ENCODE measurements at regions not wholly inside any gene's neighbourhood (a gene's known extent, or its start where the extent isn't known, plus 50 kb on each side); places are given as distances from the start of the nearest gene placed in this dataset.

DNA sequence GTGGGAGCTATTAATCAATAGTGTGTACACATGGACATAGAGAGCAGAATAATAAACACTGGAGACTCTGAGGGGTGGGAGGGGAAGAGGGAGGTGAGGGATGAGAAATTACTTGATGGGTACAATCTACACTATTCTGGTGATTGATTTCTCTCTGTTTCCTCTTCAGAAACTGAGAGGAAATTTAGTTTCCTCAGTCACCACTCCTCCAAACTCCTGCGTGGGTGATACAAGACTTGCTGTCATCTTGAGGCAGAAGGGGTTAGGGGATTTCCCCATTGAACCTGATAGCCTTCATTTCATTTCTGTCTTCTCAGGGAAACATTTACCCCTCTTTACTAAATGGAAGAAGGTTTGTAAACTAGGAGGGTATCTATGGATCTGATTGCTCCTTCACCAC, 84.3 kb upstream of the ESR1 start:
- no peak for TF ChIP-seq POLR2AphosphoS5 (IDR thresholded peaks at IDR 0.05; ENCODE audit: low read depth, low read length)
- no peak for TF ChIP-seq POLR2A (IDR thresholded peaks at IDR 0.05; ENCODE audit: low read depth, low read length)
- no peak for TF ChIP-seq TAF1 (IDR thresholded peaks at IDR 0.05; ENCODE audit: low read depth, low read length)
- no peak for TF ChIP-seq POU2F2 (IDR thresholded peaks at IDR 0.05; ENCODE audit: low read depth, low read length)

Measured in GM12891 (cell line).